ENCODE measurements at regions not wholly inside any gene's neighbourhood (a gene's known extent, or its start where the extent isn't known, plus 50 kb on each side); places are given as distances from the start of the nearest gene placed in this dataset.

- TF ChIP-seq RAD21 (IDR thresholded peaks at IDR 0.05; ENCODE audit: low read depth) (no peak), REST (IDR thresholded peaks at IDR 0.05; ENCODE audit: low read depth) (no peak), TAF1 (IDR thresholded peaks at IDR 0.05; ENCODE audit: low read depth) (no peak), YY1 (IDR thresholded peaks at IDR 0.05; ENCODE audit: low read depth) (no peak)
Observed at GRCh38 chr13:74710006-74710405, 575.8 kb upstream of the KLF12 start.

Measured in Ishikawa (cell line).